ENCODE measurements at regions not wholly inside any gene's neighbourhood (a gene's known extent, or its start where the extent isn't known, plus 50 kb on each side); places are given as distances from the start of the nearest gene placed in this dataset.
"Not testable (repeated sequence)": the region's sequence is repeated elsewhere in the genome, so short reads cannot be mapped to it uniquely, and the experiment has no call there.

- H3K27ac ChIP-seq: no peak overlapping the region
- TF ChIP-seq CTCF (conservative IDR thresholded peaks at IDR 0.05): no peak
These were observed 181.9 kb upstream of the DTNA start for GRCh38 chr18:34528177-34528576.

- no peak for TF ChIP-seq CTCF (conservative IDR thresholded peaks at IDR 0.05)
These were observed 180.5 kb upstream of the DTNA start for GRCh38 chr18:34529358-34530335.

GRCh38 chr18:34531110-34531509, 179.0 kb upstream of the DTNA start:
- no peak overlapping the region for H3K27ac ChIP-seq
- TF ChIP-seq CTCF (conservative IDR thresholded peaks at IDR 0.05): no peak

More at GRCh38 chr18:34529358-34530335, 180.5 kb upstream of the DTNA start:
- no peak overlapping the region for H3K27ac ChIP-seq

- not testable (repeated sequence) for H3K27ac ChIP-seq
These were observed 175.5 kb upstream of the DTNA start for GRCh38 chr18:34534642-34535041.

GRCh38 chr18:34540897-34541296, 169.2 kb upstream of the DTNA start:
- H3K27ac ChIP-seq: no peak overlapping the region
- no peak for TF ChIP-seq CTCF (conservative IDR thresholded peaks at IDR 0.05)

- no peak overlapping the region for H3K27ac ChIP-seq
- no peak for TF ChIP-seq CTCF (conservative IDR thresholded peaks at IDR 0.05)
These were observed 167.5 kb upstream of the DTNA start for GRCh38 chr18:34542625-34543024.

GRCh38 chr18:34543356-34543755, 166.7 kb upstream of the DTNA start:
- no peak overlapping the region for H3K27ac ChIP-seq
- TF ChIP-seq CTCF (conservative IDR thresholded peaks at IDR 0.05): no peak

GRCh38 chr18:34543945-34544344, 166.2 kb upstream of the DTNA start:
- no peak for TF ChIP-seq CTCF (conservative IDR thresholded peaks at IDR 0.05)
- no peak overlapping the region for H3K27ac ChIP-seq

Data from VCaP (cell line).